ENCODE measurements at regions not wholly inside any gene's neighbourhood (a gene's known extent, or its start where the extent isn't known, plus 50 kb on each side); places are given as distances from the start of the nearest gene placed in this dataset.

GRCh38 chr2:66851449-66851872 lies 416.5 kb downstream of the MEIS1 start:
- TF ChIP-seq REST (IDR thresholded peaks at IDR 0.05; ENCODE audit: low read depth) = no peak

GRCh38 chr2:66852953-66853352 lies 418.0 kb downstream of the MEIS1 start:
- TF ChIP-seq YY1 (IDR thresholded peaks at IDR 0.05; ENCODE audit: low read depth) = no peak
- no peak for TF ChIP-seq REST (IDR thresholded peaks at IDR 0.05; ENCODE audit: low read depth)
- TF ChIP-seq CEBPB (IDR thresholded peaks at IDR 0.05) = no peak
- no peak for TF ChIP-seq EP300 (IDR thresholded peaks at IDR 0.05; ENCODE audit: borderline replicate concordance)
- no peak for TF ChIP-seq USF1 (IDR thresholded peaks at IDR 0.05)
- TF ChIP-seq RAD21 (IDR thresholded peaks at IDR 0.05; ENCODE audit: low read depth) = no peak

GRCh38 chr2:66853585-66853984 lies 418.7 kb downstream of the MEIS1 start:
- TF ChIP-seq, protein P1, sequence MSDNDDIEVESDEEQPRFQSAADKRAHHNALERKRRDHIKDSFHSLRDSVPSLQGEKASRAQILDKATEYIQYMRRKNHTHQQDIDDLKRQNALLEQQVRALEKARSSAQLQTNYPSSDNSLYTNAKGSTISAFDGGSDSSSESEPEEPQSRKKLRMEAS (IDR thresholded peaks at IDR 0.05) = no peak
- no peak for TF ChIP-seq TCF12 (IDR thresholded peaks at IDR 0.05; ENCODE audit: low read depth)
- TF ChIP-seq YY1 (IDR thresholded peaks at IDR 0.05; ENCODE audit: low read depth) = no peak
- no peak for TF ChIP-seq TEAD4 (IDR thresholded peaks at IDR 0.05)
- no peak for TF ChIP-seq CREB1 (IDR thresholded peaks at IDR 0.05; ENCODE audit: low read depth)
- TF ChIP-seq ZBTB7A (IDR thresholded peaks at IDR 0.05; ENCODE audit: low read depth) = no peak
- no peak for TF ChIP-seq CEBPB (IDR thresholded peaks at IDR 0.05)
- TF ChIP-seq TAF1 (IDR thresholded peaks at IDR 0.05; ENCODE audit: low read depth) = no peak
- TF ChIP-seq REST (IDR thresholded peaks at IDR 0.05; ENCODE audit: low read depth) = no peak
- no peak for TF ChIP-seq NFIC (IDR thresholded peaks at IDR 0.05)
- no peak for TF ChIP-seq RAD21 (IDR thresholded peaks at IDR 0.05; ENCODE audit: low read depth)
- no peak for TF ChIP-seq FOXM1 (IDR thresholded peaks at IDR 0.05; ENCODE audit: borderline replicate concordance, low read depth)
- TF ChIP-seq EP300 (IDR thresholded peaks at IDR 0.05; ENCODE audit: borderline replicate concordance) = no peak
- no peak for TF ChIP-seq USF1 (IDR thresholded peaks at IDR 0.05)
- no peak for TF ChIP-seq EGR1 (IDR thresholded peaks at IDR 0.05)

GRCh38 chr2:66854298-66854697 lies 419.4 kb downstream of the MEIS1 start:
- no peak for TF ChIP-seq NFIC (IDR thresholded peaks at IDR 0.05)
- TF ChIP-seq TAF1 (IDR thresholded peaks at IDR 0.05; ENCODE audit: low read depth) = no peak
- TF ChIP-seq REST (IDR thresholded peaks at IDR 0.05; ENCODE audit: low read depth) = no peak
- no peak for TF ChIP-seq YY1 (IDR thresholded peaks at IDR 0.05; ENCODE audit: low read depth)
- TF ChIP-seq EGR1 (IDR thresholded peaks at IDR 0.05) = no peak
- TF ChIP-seq CREB1 (IDR thresholded peaks at IDR 0.05; ENCODE audit: low read depth) = no peak
- no peak for TF ChIP-seq CEBPB (IDR thresholded peaks at IDR 0.05)
- no peak for TF ChIP-seq ZBTB7A (IDR thresholded peaks at IDR 0.05; ENCODE audit: low read depth)
- TF ChIP-seq USF1 (IDR thresholded peaks at IDR 0.05) = no peak
- TF ChIP-seq FOXM1 (IDR thresholded peaks at IDR 0.05; ENCODE audit: borderline replicate concordance, low read depth) = no peak
- TF ChIP-seq, protein P1 (IDR thresholded peaks at IDR 0.05) = no peak
- TF ChIP-seq RAD21 (IDR thresholded peaks at IDR 0.05; ENCODE audit: low read depth) = no peak
- no peak for TF ChIP-seq TEAD4 (IDR thresholded peaks at IDR 0.05)
- TF ChIP-seq TCF12 (IDR thresholded peaks at IDR 0.05; ENCODE audit: low read depth) = no peak
- TF ChIP-seq EP300 (IDR thresholded peaks at IDR 0.05; ENCODE audit: borderline replicate concordance) = no peak

Data from Ishikawa (cell line).